HepG2 (cell line): ENCODE measurements at regions not wholly inside any gene's neighbourhood (a gene's known extent, or its start where the extent isn't known, plus 50 kb on each side); places are given as distances from the start of the nearest gene placed in this dataset.

Experiments used
- ATAC-seq: fragments of 200-7000 bp; cut with Tn5 transposase; 3 replicates; pipeline ENCODE4 v1.9.1; 2020; ENCODE audit warnings: mild to moderate bottlenecking, moderate library complexity
- BruUV-seq: library from RNA; stranded (reverse); fragments of 400-500 nt; replicated peaks from 2 replicates; lab custom pipeline; 2021; lab: Mats Ljungman, UMichigan
- CTCF ChIA-PET: fragments of 300-600 bp; formaldehyde crosslinking; extraction: SDS; loops from one replicate; lab custom pipeline; 2021; ENCODE audit warnings: low total read pairs, inconsistent platforms, low intra/inter-chr PET ratio; lab: Yijun Ruan, JAX
- POLR2A ChIA-PET: fragments of 350-600 bp; sonication (Branson Sonifier 250); formaldehyde crosslinking; loops from one replicate; lab custom pipeline; 2020; ENCODE audit warnings: antibody characterized with exemption, inconsistent platforms; lab: Yijun Ruan, JAX
- DNase-seq: peaks from one replicate; pipeline ENCODE4 v3.0.0-alpha.2; 2015; ENCODE audit warnings: low spot score
- FAIRE-seq: peaks from 3 replicates; lab custom pipeline; 2011; peaks lifted over from hg19 to GRCh38; lab: Jason Lieb, UNC
- H2AFZ ChIP-seq: one replicate; pipeline ENCODE4 v1.6.1; 2011; ENCODE audit warnings: low read length, inconsistent platforms
- H3K27ac ChIP-seq: fragments of 300-600 bp; 3 replicates; pipeline ENCODE4 v1.8.0; 2011; ENCODE audit warnings: mixed run types, mild to moderate bottlenecking, mixed read lengths, low read length, inconsistent platforms; ENCODE audit not compliant: insufficient read depth; ENCODE audit errors: extremely low read length
- H3K27me3 ChIP-seq, 2 experiments: fragments of 200-600 bp in 1 of 2; 2 replicates in 1 of 2; 3 replicates in 1 of 2; pipeline versions ENCODE4 v1.6.0 to v1.8.0; 2011; ENCODE audit warnings: low read length in 2 of 2, mild to moderate bottlenecking in 2 of 2, moderate library complexity in 2 of 2, inconsistent platforms in 1 of 2; ENCODE audit not compliant: insufficient read depth in 2 of 2, control insufficient read depth in 1 of 2
- H3K36me3 ChIP-seq, 2 experiments: fragments of 200-600 bp in 1 of 2; replicated peaks in 1 of 2; 2 replicates in 1 of 2; 3 replicates in 1 of 2; pipeline versions ENCODE4 v1.5.1 to v1.8.0; 2011; ENCODE audit warnings: low read length in 2 of 2, inconsistent platforms in 1 of 2; ENCODE audit not compliant: insufficient read depth in 2 of 2, control insufficient read depth in 1 of 2
- H3K4me1 ChIP-seq: 2 replicates; pipeline ENCODE4 v1.5.1; 2012; ENCODE audit warnings: low read length, inconsistent platforms; ENCODE audit not compliant: insufficient read depth
- H3K4me2 ChIP-seq: 2 replicates; pipeline ENCODE4 v1.6.0; 2011; ENCODE audit warnings: low read depth, low read length, inconsistent platforms
- H3K4me3 ChIP-seq, 3 experiments: fragments of 200-600 bp in 1 of 3; sonication (generic), shearing (Covaris generic) in 1 of 3; replicated peaks in 1 of 3; 2 replicates each; pipeline ENCODE4 v1.5.1; 2011 to 2016; ENCODE audit warnings: low read length in 3 of 3, inconsistent platforms in 2 of 3, low read depth in 2 of 3, mild to moderate bottlenecking in 2 of 3, control low read depth in 1 of 3, mixed read lengths in 1 of 3; ENCODE audit not compliant: insufficient read depth in 1 of 3
- H3K79me2 ChIP-seq: one replicate; pipeline ENCODE4 v1.6.1; 2011; ENCODE audit warnings: low read length, inconsistent platforms; ENCODE audit not compliant: insufficient read depth
- H3K9ac ChIP-seq: 2 replicates; pipeline ENCODE4 v1.6.0; 2011; ENCODE audit warnings: mild to moderate bottlenecking, low read depth, low read length, inconsistent platforms; ENCODE audit not compliant: insufficient read depth
- H3K9me3 ChIP-seq: 2 replicates; pipeline ENCODE4 v1.5.1; 2012; ENCODE audit warnings: mild to moderate bottlenecking, low read length
- H4K20me1 ChIP-seq: 2 replicates; pipeline ENCODE4 v1.6.0; 2011; ENCODE audit warnings: inconsistent platforms, mild to moderate bottlenecking, low read length, moderate library complexity; ENCODE audit not compliant: insufficient read depth
- BCL6 ChIP-seq: IDR thresholded peaks from 2 replicates; pipeline ENCODE4 v1.6.1; 2016; ENCODE audit warnings: missing genetic modification reagents, missing compliant biosample characterization
- HOXA7 ChIP-seq: sonication (generic); formaldehyde crosslinking; IDR thresholded peaks from 2 replicates; pipeline ENCODE4 v1.8.1; 2022; ENCODE audit warnings: mild to moderate bottlenecking, missing genetic modification reagents, moderate library complexity
- JUNB ChIP-seq: sonication (generic); formaldehyde crosslinking; IDR thresholded peaks from 2 replicates; pipeline ENCODE4 v1.8.0; 2022; ENCODE audit warnings: missing genetic modification reagents, mild to moderate bottlenecking, borderline replicate concordance
- MAFF ChIP-seq: IDR thresholded peaks from 2 replicates; pipeline ENCODE4 v1.6.1; 2011; ENCODE audit warnings: low read depth, low read length, improper control_type of control experiment
- MAFK ChIP-seq, 2 experiments: IDR thresholded peaks in 1 of 2; conservative IDR thresholded peaks in 1 of 2; 2 replicates each; pipeline ENCODE4 v1.6.1; 2011; ENCODE audit warnings: improper control_type of control experiment in 2 of 2, low read length in 2 of 2
- MLLT10 ChIP-seq: sonication (generic); formaldehyde crosslinking; IDR thresholded peaks from 2 replicates; pipeline ENCODE4 v1.4.0; 2020; ENCODE audit warnings: missing genetic modification reagents
- MTA1 ChIP-seq: sonication (generic); formaldehyde crosslinking; IDR thresholded peaks from 2 replicates; pipeline ENCODE4 v1.4.0; 2020; ENCODE audit warnings: missing genetic modification reagents, mild to moderate bottlenecking, borderline replicate concordance
- RFXAP ChIP-seq: sonication (generic); formaldehyde crosslinking; IDR thresholded peaks from 2 replicates; pipeline ENCODE4 v1.4.0; 2020; ENCODE audit warnings: missing genetic modification reagents, borderline replicate concordance
- ZNF274 ChIP-seq: sonication (generic); formaldehyde crosslinking; IDR thresholded peaks from 2 replicates; pipeline ENCODE4 v1.5.1; 2020; ENCODE audit warnings: mild to moderate bottlenecking, missing genetic modification reagents
- ZNF672 ChIP-seq: sonication (generic); formaldehyde crosslinking; IDR thresholded peaks from 2 replicates; pipeline ENCODE4 v1.8.1; 2022; ENCODE audit warnings: missing genetic modification reagents
- ZNF850 ChIP-seq: sonication (generic); formaldehyde crosslinking; conservative IDR thresholded peaks from 2 replicates; pipeline ENCODE4 v1.9.0; 2021; ENCODE audit warnings: mild to moderate bottlenecking, missing genetic modification reagents
- WGBS: methylation state at CpG from one replicate; pipeline ENCODE4 v1.1.6; 2017; ENCODE audit warnings: low lambda C conversion rate; 5-methylcytosine and 5-hydroxymethylcytosine counted together
- in situ Hi-C: cut with HindIII; loops from 2 replicates; pipeline ENCODE4 v1.10.0; 2017; ENCODE audit warnings: low pct_unique_long_range_greater_than_20kb; ENCODE audit not compliant: extremely low pct_ligation_motif_present
- intact Hi-C: fragments of 100-400 bp; cut with micrococcal nuclease; formaldehyde crosslinking; loops from one replicate; pipeline ENCODE4 v1.10.0; 2022; ENCODE audit not compliant: unreplicated experiment
- TF ChIP-seq, protein P1 (sequence below): sonication (generic); formaldehyde crosslinking; IDR thresholded peaks from 2 replicates; pipeline ENCODE4 v1.5.0; 2020; ENCODE audit warnings: missing genetic modification reagents, mild to moderate bottlenecking, borderline replicate concordance
- TF ChIP-seq, protein P2 (sequence below): sonication (generic); formaldehyde crosslinking; IDR thresholded peaks from 2 replicates; pipeline ENCODE4 v1.8.0; 2022; ENCODE audit warnings: missing genetic modification reagents, mild to moderate bottlenecking, inconsistent platforms, borderline replicate concordance
- TF ChIP-seq, protein P3 (sequence below): sonication (generic); formaldehyde crosslinking; conservative IDR thresholded peaks from 2 replicates; pipeline ENCODE4 v1.8.0; 2022; ENCODE audit warnings: mild to moderate bottlenecking, moderate library complexity, missing genetic modification reagents

DNA sequence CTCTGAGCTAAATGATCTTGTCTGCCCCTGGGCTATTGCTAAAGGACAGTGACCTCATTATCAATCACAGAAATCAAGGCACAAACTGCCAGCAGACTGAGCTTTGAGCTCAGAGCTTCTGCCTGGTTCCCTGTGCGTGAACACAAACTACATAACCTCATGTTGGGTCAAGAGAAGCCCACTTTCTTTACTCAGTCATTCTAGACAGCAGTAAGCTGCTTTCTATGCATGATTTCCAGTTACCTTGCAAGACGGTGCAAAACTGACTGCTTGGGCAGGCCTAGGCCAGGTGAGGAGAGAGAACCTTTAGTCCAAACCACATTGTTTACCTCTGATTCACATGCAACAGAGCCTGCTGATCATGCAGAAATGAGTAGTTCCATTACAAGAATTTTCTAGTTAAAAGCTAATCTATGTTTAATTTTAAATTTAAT lies 75.1 kb downstream of the ARRDC4 start:
- 4% methylated on average over 2 of the region's 2 CpGs for WGBS
- POLR2A ChIA-PET: no interaction called here
- no peaks in the 10 kb centered on the region; a peak in 1 of 5 replicates for H3K27me3 ChIP-seq
- no peaks in the 10 kb centered on the region; the same call in 1 of the 2 replicates for H3K4me1 ChIP-seq
- in situ Hi-C loops: no loop called here
- H3K27ac ChIP-seq: no peak overlapping the region
- H3K9ac ChIP-seq: no peak overlapping the region
- DNase-seq: no peak
- H3K36me3 ChIP-seq: no peaks in the 10 kb centered on the region
- H3K79me2 ChIP-seq: no peaks in the 10 kb centered on the region
- no peak for FAIRE-seq
- no peak overlapping the region for H3K4me3 ChIP-seq
- intact Hi-C loops: no loop called here
- H2AFZ ChIP-seq: no peak overlapping the region
- no TSS peak for BruUV-seq
- CTCF ChIA-PET: no interaction called here
- no peaks in the 10 kb centered on the region for H3K9me3 ChIP-seq
- ATAC-seq: peak; percentile 41
- no peak overlapping the region for H3K4me2 ChIP-seq
- TF ChIP-seq MTA1 (CRISPR knock-in tag): no peak
- 0 out of 2 replicates have a peak, but pooled peaks have one; percentile 19 for TF ChIP-seq BCL6 (CRISPR knock-in tag)
- TF ChIP-seq MAFF: peak; percentile 50
- TF ChIP-seq MAFK (conservative IDR thresholded peaks at IDR 0.05 in 1 of 2, IDR thresholded peaks at IDR 0.05 in 1 of 2; ENCODE audit: low read length in 2 of 2): peak; percentile 42 to 51; a peak in 2 of 4 replicates
- TF ChIP-seq, protein P1, sequence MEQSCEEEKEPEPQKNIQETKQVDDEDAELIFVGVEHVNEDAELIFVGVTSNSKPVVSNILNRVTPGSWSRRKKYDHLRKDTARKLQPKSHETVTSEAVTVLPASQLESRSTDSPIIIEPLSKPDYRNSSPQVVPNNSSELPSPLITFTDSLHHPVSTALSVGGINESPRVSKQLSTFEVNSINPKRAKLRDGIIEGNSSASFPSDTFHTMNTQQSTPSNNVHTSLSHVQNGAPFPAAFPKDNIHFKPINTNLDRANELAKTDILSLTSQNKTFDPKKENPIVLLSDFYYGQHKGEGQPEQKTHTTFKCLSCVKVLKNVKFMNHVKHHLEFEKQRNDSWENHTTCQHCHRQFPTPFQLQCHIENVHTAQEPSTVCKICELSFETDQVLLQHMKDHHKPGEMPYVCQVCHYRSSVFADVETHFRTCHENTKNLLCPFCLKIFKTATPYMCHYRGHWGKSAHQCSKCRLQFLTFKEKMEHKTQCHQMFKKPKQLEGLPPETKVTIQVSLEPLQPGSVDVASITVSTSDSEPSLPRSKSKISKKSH (CRISPR knock-in tag): no peak
- H4K20me1 ChIP-seq: no peaks in the 10 kb centered on the region

DNA sequence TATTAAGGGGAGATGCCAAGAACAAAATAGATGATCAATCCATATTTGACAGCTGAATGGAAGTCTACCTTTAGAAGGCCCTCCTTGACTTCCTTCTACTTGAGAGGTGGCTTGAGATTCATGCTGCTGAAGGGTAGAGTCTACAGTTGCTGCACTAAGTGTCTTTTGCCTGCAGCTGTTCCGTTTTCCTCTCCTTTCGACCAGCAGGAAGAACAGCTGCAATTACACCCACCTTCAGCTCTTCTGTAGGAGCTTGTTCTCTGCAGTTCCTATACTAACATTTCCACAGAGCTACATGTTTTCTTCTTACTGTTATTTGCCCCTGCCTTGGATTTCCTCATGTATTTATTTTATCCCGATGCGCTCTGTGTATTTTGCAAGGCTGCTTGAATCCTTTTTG lies 79.1 kb downstream of the ARRDC4 start:
- DNase-seq (no peak), FAIRE-seq (no peak), ATAC-seq (no peak)
- Histone ChIP-seq H2AFZ (no peak overlapping the region), H3K4me1 (no peaks in the 10 kb centered on the region; the same call in 1 of the 2 replicates), H3K36me3 (no peaks in the 10 kb centered on the region), H3K9me3 (no peaks in the 10 kb centered on the region), H3K4me2 (no peak overlapping the region), H3K9ac (no peak overlapping the region), H3K79me2 (no peaks in the 10 kb centered on the region), H3K27ac (no peak overlapping the region), H4K20me1 (no peaks in the 10 kb centered on the region), H3K27me3 (no peaks in the 10 kb centered on the region), H3K4me3 (no peak overlapping the region)
- BruUV-seq: no TSS peak
- ChIA-PET POLR2A (no interaction called here), CTCF (no interaction called here)
- 4% methylated on average over 4 of the region's 4 CpGs for WGBS
- intact Hi-C loops (no loop called here), in situ Hi-C loops (no loop called here)
- TF ChIP-seq ZNF850 (CRISPR knock-in tag) (no peak), JUNB (CRISPR knock-in tag) (no peak), RFXAP (CRISPR knock-in tag) (no peak), HOXA7 (CRISPR knock-in tag) (no peak), ZNF274 (CRISPR knock-in tag) (no peak), ZNF672 (CRISPR knock-in tag) (no peak), MLLT10 (CRISPR knock-in tag) (no peak)
- TF ChIP-seq, protein P2, sequence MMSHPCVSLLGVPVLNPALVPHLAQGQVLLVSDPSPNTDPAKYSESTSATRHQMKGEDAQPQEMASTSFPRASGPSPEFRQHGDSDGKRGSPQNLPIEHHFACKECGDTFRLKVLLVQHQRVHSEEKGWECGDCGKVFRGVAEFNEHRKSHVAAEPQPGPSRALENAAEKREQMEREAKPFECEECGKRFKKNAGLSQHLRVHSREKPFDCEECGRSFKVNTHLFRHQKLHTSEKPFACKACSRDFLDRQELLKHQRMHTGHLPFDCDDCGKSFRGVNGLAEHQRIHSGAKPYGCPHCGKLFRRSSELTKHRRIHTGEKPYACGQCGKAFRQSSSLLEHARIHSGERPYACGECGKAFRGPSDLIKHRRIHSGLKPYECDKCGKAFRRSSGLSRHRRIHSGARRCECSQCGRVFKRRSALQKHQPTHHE: no peak
- TF ChIP-seq, protein P3, sequence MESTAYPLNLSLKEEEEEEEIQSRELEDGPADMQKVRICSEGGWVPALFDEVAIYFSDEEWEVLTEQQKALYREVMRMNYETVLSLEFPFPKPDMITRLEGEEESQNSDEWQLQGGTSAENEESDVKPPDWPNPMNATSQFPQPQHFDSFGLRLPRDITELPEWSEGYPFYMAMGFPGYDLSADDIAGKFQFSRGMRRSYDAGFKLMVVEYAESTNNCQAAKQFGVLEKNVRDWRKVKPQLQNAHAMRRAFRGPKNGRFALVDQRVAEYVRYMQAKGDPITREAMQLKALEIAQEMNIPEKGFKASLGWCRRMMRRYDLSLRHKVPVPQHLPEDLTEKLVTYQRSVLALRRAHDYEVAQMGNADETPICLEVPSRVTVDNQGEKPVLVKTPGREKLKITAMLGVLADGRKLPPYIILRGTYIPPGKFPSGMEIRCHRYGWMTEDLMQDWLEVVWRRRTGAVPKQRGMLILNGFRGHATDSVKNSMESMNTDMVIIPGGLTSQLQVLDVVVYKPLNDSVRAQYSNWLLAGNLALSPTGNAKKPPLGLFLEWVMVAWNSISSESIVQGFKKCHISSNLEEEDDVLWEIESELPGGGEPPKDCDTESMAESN (CRISPR knock-in tag): no peak
